SJSA1 (cell line): ENCODE measurements at regions not wholly inside any gene's neighbourhood (a gene's known extent, or its start where the extent isn't known, plus 50 kb on each side); places are given as distances from the start of the nearest gene placed in this dataset.

ENCODE experiments used
- DNase-seq, 2 experiments: peaks; one replicate each; pipeline ENCODE4 v3.0.0-alpha.2; 2015 to 2020; ENCODE audit warnings: low spot score in 2 of 2, low read depth in 1 of 2
- H3K27ac ChIP-seq: fragments of 250-450 bp; sonication (Bioruptor Pico); 2 replicates; pipeline ENCODE4 v1.5.1; 2020; ENCODE audit warnings: mild to moderate bottlenecking, moderate library complexity
- H3K27me3 ChIP-seq: fragments of 250-450 bp; sonication (Bioruptor Pico); replicated peaks from 2 replicates; pipeline ENCODE4 v1.5.1; 2020; ENCODE audit warnings: mild to moderate bottlenecking, moderate library complexity
- H3K36me3 ChIP-seq: fragments of 250-450 bp; sonication (Bioruptor Pico); 2 replicates; pipeline ENCODE4 v1.5.1; 2020; ENCODE audit warnings: mild to moderate bottlenecking
- H3K4me1 ChIP-seq: fragments of 250-450 bp; sonication (Bioruptor Pico); replicated peaks from 2 replicates; pipeline ENCODE4 v1.6.1; 2021; ENCODE audit warnings: mild to moderate bottlenecking
- H3K4me3 ChIP-seq: fragments of 250-450 bp; sonication (Bioruptor Pico); 2 replicates; pipeline ENCODE4 v1.5.1; 2020; ENCODE audit warnings: mild to moderate bottlenecking
- H3K9me3 ChIP-seq: fragments of 250-450 bp; sonication (Bioruptor Pico); replicated peaks from 2 replicates; pipeline ENCODE4 v1.5.1; 2020; ENCODE audit warnings: mild to moderate bottlenecking

DNA sequence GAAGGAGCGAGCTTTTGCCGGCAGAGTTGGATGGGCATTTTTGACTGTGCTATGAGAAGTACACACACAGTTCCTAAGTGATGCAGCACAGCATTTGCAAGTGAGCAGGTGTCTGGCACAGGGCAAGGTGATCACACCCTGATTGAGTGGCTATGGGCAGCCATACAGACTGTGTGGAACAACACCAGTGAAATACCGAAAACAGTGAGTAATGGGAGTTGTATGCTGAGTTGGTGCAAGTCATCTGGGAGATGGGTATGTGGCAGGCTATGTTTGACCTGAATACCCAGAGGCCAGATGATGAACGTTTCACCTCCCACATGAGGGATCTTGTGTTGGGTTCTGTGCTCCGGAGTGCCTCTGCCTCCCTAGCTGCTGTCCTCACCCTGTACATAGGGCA lies 53.5 kb upstream of the TIPARP start:
- Histone ChIP-seq H3K27ac (no peak overlapping the region), H3K9me3 (peaks cover 2% of the 10 kb centered on the region; the same call in 1 of the 2 replicates), H3K4me1 (peaks cover 44% of the 10 kb centered on the region), H3K4me3 (no peak overlapping the region), H3K36me3 (no peaks in the 10 kb centered on the region), H3K27me3 (no peaks in the 10 kb centered on the region)
- DNase-seq: no peak

DNA sequence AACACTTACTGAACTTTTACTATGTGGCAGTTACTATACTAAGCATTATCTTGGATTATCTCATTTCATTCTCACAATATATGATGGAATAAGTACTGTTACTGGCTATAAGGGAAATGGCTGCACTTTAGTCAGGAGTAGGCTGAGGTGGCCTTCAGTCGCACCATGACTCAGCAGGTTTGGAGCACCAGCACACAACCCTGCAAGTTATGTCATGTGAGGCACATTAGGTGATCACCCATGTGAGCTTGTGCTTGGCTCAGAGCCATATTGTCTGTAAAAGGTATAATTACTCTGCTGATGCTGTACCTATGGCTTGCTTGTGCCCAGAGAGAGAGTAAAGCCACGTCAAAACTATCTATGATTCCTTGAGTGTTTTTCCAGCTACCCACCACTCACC lies 54.1 kb upstream of the TIPARP start:
- no peaks in the 10 kb centered on the region for H3K36me3 ChIP-seq
- no peak overlapping the region for H3K4me3 ChIP-seq
- DNase-seq: no peak
- H3K27ac ChIP-seq: peak overlapping the region; percentile 26; the same call in 1 of the 2 replicates
- peaks cover 2% of the 10 kb centered on the region; the same call in 1 of the 2 replicates for H3K9me3 ChIP-seq
- peaks cover 50% of the 10 kb centered on the region for H3K4me1 ChIP-seq
- H3K27me3 ChIP-seq: no peaks in the 10 kb centered on the region

DNA sequence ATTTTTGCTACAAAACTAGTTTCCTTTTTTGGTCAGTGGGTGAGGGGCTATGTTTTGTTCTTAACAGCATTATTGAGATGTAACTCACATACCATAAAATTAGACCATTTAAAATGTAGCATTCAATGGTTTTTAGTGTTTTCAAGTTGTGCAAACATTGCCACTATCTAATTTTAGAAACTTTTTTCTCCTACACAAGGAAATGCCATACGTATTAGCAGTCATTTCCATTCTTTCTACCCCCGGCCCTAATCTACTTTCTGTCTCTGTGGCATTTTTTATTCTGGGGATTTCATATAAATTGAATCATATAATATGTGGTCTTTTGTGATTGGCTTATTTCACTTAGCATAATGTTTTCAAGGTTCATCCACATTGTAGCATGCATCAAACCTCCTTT lies 55.0 kb upstream of the TIPARP start:
- Histone ChIP-seq H3K27ac (peak overlapping the region; percentile 42), H3K4me1 (peaks cover 59% of the 10 kb centered on the region)

DNA sequence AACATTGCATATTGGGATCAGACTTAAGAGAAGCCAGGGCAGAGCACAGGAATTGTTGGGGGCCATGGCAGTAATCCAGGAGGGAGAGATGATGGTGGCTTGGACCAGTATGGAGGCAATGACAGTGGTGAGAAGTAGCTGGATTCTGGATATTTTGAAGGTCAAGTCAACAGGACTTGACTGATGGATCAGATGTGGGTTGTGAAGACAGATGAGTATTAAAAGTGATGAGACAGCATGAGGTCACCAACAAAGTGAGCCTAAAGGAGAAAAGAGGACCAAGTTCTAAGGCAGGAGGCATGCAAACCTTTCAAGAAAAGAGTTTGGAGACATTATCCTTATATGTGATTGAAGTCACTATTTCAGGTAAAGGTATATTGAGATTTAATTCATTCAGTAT lies 56.6 kb upstream of the TIPARP start:
- Histone ChIP-seq H3K27me3 (no peaks in the 10 kb centered on the region), H3K4me1 (peaks cover 63% of the 10 kb centered on the region), H3K9me3 (peaks cover 2% of the 10 kb centered on the region; the same call in 1 of the 2 replicates), H3K27ac (no peak overlapping the region), H3K36me3 (no peaks in the 10 kb centered on the region), H3K4me3 (no peak overlapping the region)
- no peak for DNase-seq

More for the DNA sequence above, 55.0 kb upstream of the TIPARP start:
- H3K27me3 ChIP-seq: no peaks in the 10 kb centered on the region
- no peaks in the 10 kb centered on the region for H3K36me3 ChIP-seq
- peaks cover 2% of the 10 kb centered on the region; the same call in 1 of the 2 replicates for H3K9me3 ChIP-seq
- no peak overlapping the region for H3K4me3 ChIP-seq
- DNase-seq: peak in 1 of 2 experiments; percentile 18

DNA sequence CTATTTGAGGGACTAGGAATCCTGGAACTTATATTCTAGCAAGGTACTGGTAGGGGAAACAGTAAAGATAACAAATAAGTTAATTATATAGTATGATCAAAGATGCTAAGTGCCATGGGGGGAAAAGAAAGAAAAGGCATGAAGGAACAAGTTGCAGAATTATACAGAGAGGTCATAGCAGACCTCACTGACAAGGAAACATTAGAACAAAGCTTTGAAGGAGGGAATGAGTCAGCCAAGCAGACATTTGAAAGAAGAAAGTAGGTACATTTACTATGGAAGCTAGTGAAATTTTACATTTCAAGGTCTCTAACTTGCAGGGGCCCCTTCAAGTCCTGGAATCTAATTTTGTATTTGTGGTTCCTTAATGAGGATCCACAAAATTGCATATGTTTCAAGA lies 57.2 kb upstream of the TIPARP start:
- Histone ChIP-seq H3K27ac (peak overlapping the region; percentile 11; the same call in 1 of the 2 replicates), H3K27me3 (no peaks in the 10 kb centered on the region), H3K4me1 (peaks cover 63% of the 10 kb centered on the region), H3K4me3 (no peak overlapping the region), H3K9me3 (peaks cover 2% of the 10 kb centered on the region; the same call in 1 of the 2 replicates), H3K36me3 (no peaks in the 10 kb centered on the region)
- no peak for DNase-seq

- Histone ChIP-seq H3K9me3 (peaks cover 2% of the 10 kb centered on the region; the same call in 1 of the 2 replicates), H3K4me3 (no peak overlapping the region), H3K4me1 (peaks cover 63% of the 10 kb centered on the region), H3K27me3 (no peaks in the 10 kb centered on the region), H3K36me3 (no peaks in the 10 kb centered on the region), H3K27ac (peak overlapping the region; percentile 60)
- DNase-seq: peak in 1 of 2 experiments; percentile 72
Measured at GRCh38 chr3:156615592-156616173, 58.7 kb upstream of the TIPARP start.

- peak overlapping the region; percentile 60 for H3K27ac ChIP-seq
- no peaks in the 10 kb centered on the region for H3K36me3 ChIP-seq
- H3K4me3 ChIP-seq: no peak overlapping the region
- H3K27me3 ChIP-seq: no peaks in the 10 kb centered on the region
- H3K4me1 ChIP-seq: peaks cover 57% of the 10 kb centered on the region
- H3K9me3 ChIP-seq: peaks cover 2% of the 10 kb centered on the region; the same call in 1 of the 2 replicates
- DNase-seq: no peak
Measured at GRCh38 chr3:156614642-156615511, 59.5 kb upstream of the TIPARP start.

- no peak overlapping the region for H3K27ac ChIP-seq
- no peak for DNase-seq
- H3K36me3 ChIP-seq: no peaks in the 10 kb centered on the region
- H3K4me3 ChIP-seq: no peak overlapping the region
- peaks cover 39% of the 10 kb centered on the region for H3K4me1 ChIP-seq
- H3K27me3 ChIP-seq: no peaks in the 10 kb centered on the region
- H3K9me3 ChIP-seq: 0 out of 2 replicates have a peak, but pooled peaks cover 2% of the 10 kb centered on the region
Measured at GRCh38 chr3:156612903-156613302, 58.0 kb upstream of the SSR3 start.

DNA sequence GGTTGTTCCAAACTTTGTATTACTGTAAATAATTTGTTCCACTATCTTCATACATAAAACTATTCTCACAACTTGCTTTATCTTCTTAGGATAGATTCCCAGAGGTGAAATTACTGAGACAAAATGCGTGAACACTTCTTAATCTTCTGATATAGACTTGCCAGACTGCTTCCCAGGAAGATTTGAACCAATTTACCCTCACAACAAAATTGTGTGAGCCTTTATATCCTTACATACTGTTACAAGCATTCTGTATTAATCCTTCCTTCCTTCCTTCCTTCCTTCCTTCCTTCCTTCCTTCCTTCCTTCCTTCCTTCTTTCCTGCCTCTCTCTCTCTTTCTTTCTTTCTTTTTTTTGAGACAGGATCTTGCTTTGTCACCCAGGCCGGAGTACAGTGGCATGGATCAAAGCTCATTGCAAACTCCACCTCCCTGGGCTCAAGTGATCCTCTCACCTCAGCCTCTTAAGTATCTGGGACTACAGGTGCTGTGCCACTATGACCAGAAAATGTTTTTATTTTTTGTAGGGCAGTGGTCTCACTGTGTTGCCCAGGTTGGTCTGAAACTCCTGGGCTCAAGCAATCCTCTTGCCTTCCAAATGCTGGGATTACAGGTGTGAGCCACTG lies 57.1 kb upstream of the SSR3 start:
- DNase-seq: no peak
- Histone ChIP-seq H3K36me3 (no peaks in the 10 kb centered on the region), H3K9me3 (no peaks in the 10 kb centered on the region), H3K4me3 (no peak overlapping the region), H3K4me1 (peaks cover 30% of the 10 kb centered on the region), H3K27me3 (no peaks in the 10 kb centered on the region), H3K27ac (no peak overlapping the region)

- no peaks in the 10 kb centered on the region for H3K36me3 ChIP-seq
- H3K27me3 ChIP-seq: no peaks in the 10 kb centered on the region
- peaks cover 27% of the 10 kb centered on the region for H3K4me1 ChIP-seq
- no peaks in the 10 kb centered on the region for H3K9me3 ChIP-seq
- no peak for DNase-seq
- H3K4me3 ChIP-seq: no peak overlapping the region
- H3K27ac ChIP-seq: no peak overlapping the region
Measured at GRCh38 chr3:156610154-156610553, 55.2 kb upstream of the SSR3 start.

DNA sequence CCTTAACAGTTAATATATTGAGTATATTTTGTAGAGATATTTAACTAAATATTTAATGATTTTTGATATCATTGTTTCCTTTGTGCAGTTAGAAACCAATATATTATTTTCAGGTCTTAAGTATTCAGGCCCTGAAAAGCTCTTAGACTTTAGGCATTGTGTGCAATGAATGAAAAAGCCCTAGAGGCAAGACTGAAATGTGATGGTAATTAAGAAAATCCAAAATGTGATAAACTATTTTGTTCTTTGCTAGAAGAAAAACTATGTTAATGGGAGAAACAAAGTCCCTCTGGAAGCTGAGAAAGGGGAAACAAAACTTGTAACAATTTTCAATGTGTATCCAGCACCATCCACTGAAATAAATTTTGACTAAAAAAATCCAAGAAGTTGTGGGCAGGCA lies 54.6 kb upstream of the SSR3 start:
- Histone ChIP-seq H3K27ac (no peak overlapping the region), H3K4me1 (peaks cover 24% of the 10 kb centered on the region), H3K4me3 (no peak overlapping the region), H3K36me3 (no peaks in the 10 kb centered on the region), H3K9me3 (no peaks in the 10 kb centered on the region), H3K27me3 (no peaks in the 10 kb centered on the region)
- DNase-seq: no peak

DNA sequence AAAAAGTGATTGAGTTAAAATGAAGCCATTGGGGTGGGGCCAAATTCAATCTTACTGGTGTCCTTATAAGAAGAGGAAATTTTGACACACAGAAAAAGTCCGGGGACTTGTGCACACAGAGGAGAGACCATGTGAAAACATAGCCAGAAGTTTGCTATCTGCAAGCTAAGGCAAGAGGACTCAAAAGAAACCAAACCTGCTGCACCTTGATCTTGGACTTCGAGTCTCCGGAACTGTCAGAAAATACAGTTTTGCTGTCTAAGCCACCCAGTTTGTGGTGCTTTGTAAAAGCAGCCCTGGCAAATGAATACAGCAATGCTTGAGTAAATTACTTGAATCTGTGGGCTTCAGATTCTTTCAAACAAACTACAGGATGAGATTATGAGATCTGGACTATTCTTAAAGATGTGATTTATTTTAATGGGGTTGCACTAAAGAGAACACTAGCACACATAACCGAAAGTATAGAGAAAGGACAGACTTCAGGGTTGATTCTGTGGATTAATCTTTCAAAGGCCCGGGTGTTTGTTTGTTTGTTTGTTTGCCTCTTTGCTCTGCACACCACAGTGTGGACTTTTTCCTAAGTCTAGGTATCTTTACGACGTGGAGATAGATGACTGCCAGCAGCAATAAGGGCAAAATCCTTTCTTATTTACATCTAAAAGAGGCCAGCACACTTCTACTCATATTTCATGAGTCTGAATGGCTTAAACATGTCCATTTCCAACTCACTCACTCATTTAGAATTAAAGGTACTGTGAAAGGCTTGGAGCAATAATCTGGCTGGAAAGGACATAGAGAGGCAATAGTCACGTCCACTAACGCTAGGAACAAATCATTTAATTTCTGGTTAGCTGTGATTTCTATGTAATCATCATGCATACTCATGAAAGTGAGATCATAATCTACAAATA lies 53.9 kb upstream of the SSR3 start:
- no peak for DNase-seq
- Histone ChIP-seq H3K36me3 (no peaks in the 10 kb centered on the region), H3K9me3 (no peaks in the 10 kb centered on the region)

GRCh38 chr3:156606729-156607128 lies 51.8 kb upstream of the SSR3 start:
- H3K27me3 ChIP-seq: no peaks in the 10 kb centered on the region
- DNase-seq: no peak
- peaks cover 19% of the 10 kb centered on the region for H3K4me1 ChIP-seq
- H3K27ac ChIP-seq: peak overlapping the region; percentile 73
- no peak overlapping the region for H3K4me3 ChIP-seq
- no peaks in the 10 kb centered on the region for H3K9me3 ChIP-seq
- no peaks in the 10 kb centered on the region for H3K36me3 ChIP-seq

More for the DNA sequence above, 53.9 kb upstream of the SSR3 start:
- no peak overlapping the region for H3K4me3 ChIP-seq
- H3K4me1 ChIP-seq: peaks cover 19% of the 10 kb centered on the region
- H3K27me3 ChIP-seq: no peaks in the 10 kb centered on the region
- no peak overlapping the region for H3K27ac ChIP-seq
